ENCODE measurements at regions not wholly inside any gene's neighbourhood (a gene's known extent, or its start where the extent isn't known, plus 50 kb on each side); places are given as distances from the start of the nearest gene placed in this dataset.

DNA sequence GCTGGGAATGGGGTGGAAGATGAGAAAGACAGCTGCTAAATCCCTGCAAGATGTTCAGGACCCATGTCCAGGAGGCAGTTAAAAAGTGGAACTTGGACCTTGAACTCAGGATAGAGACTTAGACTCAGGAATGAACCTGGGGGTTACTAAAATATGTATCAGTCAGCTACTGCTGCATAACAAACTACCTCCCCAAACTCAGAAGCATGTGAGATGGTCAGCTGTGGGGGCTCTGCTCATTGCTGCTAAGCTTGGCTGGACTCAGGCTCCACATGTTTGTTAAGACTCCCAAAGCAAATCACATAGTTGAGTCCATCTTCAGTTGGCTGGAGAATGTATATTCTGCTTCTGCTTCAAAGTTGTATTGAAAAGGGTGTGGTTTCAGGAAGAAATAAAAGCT is 61.4 kb upstream of the COPS8 start:
- Histone ChIP-seq H3K27me3 (ENCODE audit: control insufficient read depth, insufficient read depth, low read length) (no peaks in the 10 kb centered on the region), H3K4me1 (ENCODE audit: control insufficient read depth, insufficient read depth, low read length) (peaks cover 2% of the 10 kb centered on the region), H3K4me3 (ENCODE audit: low read depth, low read length) (no peak overlapping the region), H3K9ac (ENCODE audit: low read depth, low read length) (no peak overlapping the region), H3K36me3 (ENCODE audit: control insufficient read depth, insufficient read depth, low read length) (no peaks in the 10 kb centered on the region), H3K9me3 (ENCODE audit: control insufficient read depth, insufficient read depth, low read length) (no peaks in the 10 kb centered on the region)

GRCh38 chr2:237025090-237025865 is 60.4 kb upstream of the COPS8 start:
- Histone ChIP-seq H3K4me1 (ENCODE audit: control insufficient read depth, insufficient read depth, low read length) (peaks cover 2% of the 10 kb centered on the region), H3K36me3 (ENCODE audit: control insufficient read depth, insufficient read depth, low read length) (no peaks in the 10 kb centered on the region), H3K9ac (ENCODE audit: low read depth, low read length) (no peak overlapping the region), H3K27me3 (ENCODE audit: control insufficient read depth, insufficient read depth, low read length) (no peaks in the 10 kb centered on the region), H3K4me3 (ENCODE audit: low read depth, low read length) (no peak overlapping the region), H3K9me3 (ENCODE audit: control insufficient read depth, insufficient read depth, low read length) (no peaks in the 10 kb centered on the region)

GRCh38 chr2:237026981-237027711 is 58.5 kb upstream of the COPS8 start:
- H3K27me3 ChIP-seq (ENCODE audit: control insufficient read depth, insufficient read depth, low read length), result no peaks in the 10 kb centered on the region

DNA sequence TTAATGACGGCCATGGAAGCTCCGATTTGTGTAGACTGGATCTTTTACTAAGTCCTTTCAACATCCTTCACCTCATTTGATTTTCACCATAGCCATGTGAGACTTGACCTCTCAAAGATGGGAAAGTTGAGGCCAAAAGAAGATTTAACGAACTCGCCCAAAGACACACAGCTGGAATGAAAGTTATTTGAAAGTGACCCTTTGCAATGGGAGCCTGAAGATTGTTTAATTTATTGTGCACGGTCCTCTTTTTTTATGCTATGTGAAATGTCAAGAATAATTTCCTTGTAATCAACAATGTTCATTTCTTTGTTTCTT is 58.0 kb upstream of the COPS8 start:
- Histone ChIP-seq H3K9me3 (ENCODE audit: control insufficient read depth, insufficient read depth, low read length) (no peaks in the 10 kb centered on the region), H3K27me3 (ENCODE audit: control insufficient read depth, insufficient read depth, low read length) (no peaks in the 10 kb centered on the region), H3K4me3 (ENCODE audit: low read depth, low read length) (no peak overlapping the region), H3K4me1 (ENCODE audit: control insufficient read depth, insufficient read depth, low read length) (peaks cover 2% of the 10 kb centered on the region), H3K9ac (ENCODE audit: low read depth, low read length) (no peak overlapping the region), H3K36me3 (ENCODE audit: control insufficient read depth, insufficient read depth, low read length) (no peaks in the 10 kb centered on the region)

More at GRCh38 chr2:237026981-237027711, 58.5 kb upstream of the COPS8 start:
- no peaks in the 10 kb centered on the region for H3K36me3 ChIP-seq (ENCODE audit: control insufficient read depth, insufficient read depth, low read length)
- H3K9ac ChIP-seq (ENCODE audit: low read depth, low read length), result no peak overlapping the region
- H3K9me3 ChIP-seq (ENCODE audit: control insufficient read depth, insufficient read depth, low read length), result no peaks in the 10 kb centered on the region
- H3K4me1 ChIP-seq (ENCODE audit: control insufficient read depth, insufficient read depth, low read length), result peaks cover 2% of the 10 kb centered on the region
- H3K4me3 ChIP-seq (ENCODE audit: low read depth, low read length), result no peak overlapping the region

DNA sequence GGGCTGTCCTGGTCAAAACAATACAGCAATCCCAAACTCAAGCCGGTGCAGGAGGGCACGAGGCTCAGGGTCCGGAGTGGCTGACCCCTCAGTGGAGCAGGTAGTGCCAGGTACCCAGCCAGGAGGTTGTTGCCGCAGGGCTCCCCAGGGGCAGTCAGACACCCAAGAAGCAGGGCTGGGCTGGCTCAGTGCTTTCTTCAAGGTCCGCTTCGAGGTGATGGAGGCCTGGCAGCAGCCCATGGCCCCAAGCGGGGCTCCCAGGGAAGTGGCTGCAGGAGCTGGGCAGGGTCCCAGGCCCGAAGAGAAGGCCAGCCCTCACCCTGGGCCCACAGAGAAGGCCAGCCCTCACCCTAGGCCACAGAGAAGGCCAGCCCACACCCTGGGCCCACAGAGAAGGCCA is 55.3 kb upstream of the COPS8 start:
- no peak overlapping the region for H3K4me3 ChIP-seq (ENCODE audit: low read depth, low read length)
- H3K27me3 ChIP-seq (ENCODE audit: control insufficient read depth, insufficient read depth, low read length), result no peaks in the 10 kb centered on the region
- no peaks in the 10 kb centered on the region for H3K9me3 ChIP-seq (ENCODE audit: control insufficient read depth, insufficient read depth, low read length)
- no peak overlapping the region for H3K9ac ChIP-seq (ENCODE audit: low read depth, low read length)
- H3K4me1 ChIP-seq (ENCODE audit: control insufficient read depth, insufficient read depth, low read length), result peaks cover 2% of the 10 kb centered on the region
- H3K36me3 ChIP-seq (ENCODE audit: control insufficient read depth, insufficient read depth, low read length), result no peaks in the 10 kb centered on the region

GRCh38 chr2:237033536-237034060 is 52.1 kb upstream of the COPS8 start:
- H3K9ac ChIP-seq (ENCODE audit: low read depth, low read length), result no peak overlapping the region
- H3K9me3 ChIP-seq (ENCODE audit: control insufficient read depth, insufficient read depth, low read length), result no peaks in the 10 kb centered on the region
- H3K27me3 ChIP-seq (ENCODE audit: control insufficient read depth, insufficient read depth, low read length), result no peaks in the 10 kb centered on the region
- no peaks in the 10 kb centered on the region for H3K36me3 ChIP-seq (ENCODE audit: control insufficient read depth, insufficient read depth, low read length)
- H3K4me1 ChIP-seq (ENCODE audit: control insufficient read depth, insufficient read depth, low read length), result no peaks in the 10 kb centered on the region
- H3K4me3 ChIP-seq (ENCODE audit: low read depth, low read length), result no peak overlapping the region

- H3K4me1 ChIP-seq (ENCODE audit: control insufficient read depth, insufficient read depth, low read length), result no peaks in the 10 kb centered on the region
- no peak overlapping the region for H3K4me3 ChIP-seq (ENCODE audit: low read depth, low read length)
- no peaks in the 10 kb centered on the region for H3K27me3 ChIP-seq (ENCODE audit: control insufficient read depth, insufficient read depth, low read length)
- H3K9ac ChIP-seq (ENCODE audit: low read depth, low read length), result no peak overlapping the region
- H3K36me3 ChIP-seq (ENCODE audit: control insufficient read depth, insufficient read depth, low read length), result no peaks in the 10 kb centered on the region
- H3K9me3 ChIP-seq (ENCODE audit: control insufficient read depth, insufficient read depth, low read length), result no peaks in the 10 kb centered on the region
Measured at GRCh38 chr2:237035781-237036475, 49.8 kb upstream of the COPS8 start.
